B cell (primary cell): ENCODE measurements at regions not wholly inside any gene's neighbourhood (a gene's known extent, or its start where the extent isn't known, plus 50 kb on each side); places are given as distances from the start of the nearest gene placed in this dataset.

Experiments
- EZH2 ChIP-seq: IDR thresholded peaks from 2 replicates; pipeline ENCODE4 v1.6.1; 2012; ENCODE audit warnings: borderline replicate concordance, low read depth, mild to moderate bottlenecking, moderate library complexity, low read length; ENCODE audit not compliant: insufficient read depth, poor library complexity, severe bottlenecking
- TF ChIP-seq, protein P1 (sequence below): fragments of 200-600 bp; IDR thresholded peaks from one replicate; pipeline ENCODE4 v1.8.0; 2022; ENCODE audit warnings: antibody characterized with exemption, mild to moderate bottlenecking

DNA sequence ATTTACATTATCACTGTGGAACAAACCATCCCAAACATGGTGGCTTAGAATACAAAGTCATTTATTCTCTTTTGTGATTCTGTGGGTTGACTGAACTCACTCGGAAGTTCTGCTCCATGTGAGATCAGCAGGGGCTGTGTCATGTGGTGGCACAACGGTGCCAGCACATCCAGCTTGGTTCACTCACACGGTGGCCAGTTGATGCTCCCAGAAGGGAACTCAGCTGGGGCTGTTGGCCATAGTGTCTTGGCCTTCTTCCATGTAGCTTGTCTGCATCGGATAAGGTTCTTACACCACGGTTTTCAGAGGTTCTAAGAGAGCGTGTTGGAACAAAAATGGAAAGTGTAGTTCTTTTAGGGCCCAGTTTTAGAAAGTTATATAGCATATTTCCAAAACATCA, 312.7 kb downstream of the DMRT2 start:
- TF ChIP-seq, protein P1, sequence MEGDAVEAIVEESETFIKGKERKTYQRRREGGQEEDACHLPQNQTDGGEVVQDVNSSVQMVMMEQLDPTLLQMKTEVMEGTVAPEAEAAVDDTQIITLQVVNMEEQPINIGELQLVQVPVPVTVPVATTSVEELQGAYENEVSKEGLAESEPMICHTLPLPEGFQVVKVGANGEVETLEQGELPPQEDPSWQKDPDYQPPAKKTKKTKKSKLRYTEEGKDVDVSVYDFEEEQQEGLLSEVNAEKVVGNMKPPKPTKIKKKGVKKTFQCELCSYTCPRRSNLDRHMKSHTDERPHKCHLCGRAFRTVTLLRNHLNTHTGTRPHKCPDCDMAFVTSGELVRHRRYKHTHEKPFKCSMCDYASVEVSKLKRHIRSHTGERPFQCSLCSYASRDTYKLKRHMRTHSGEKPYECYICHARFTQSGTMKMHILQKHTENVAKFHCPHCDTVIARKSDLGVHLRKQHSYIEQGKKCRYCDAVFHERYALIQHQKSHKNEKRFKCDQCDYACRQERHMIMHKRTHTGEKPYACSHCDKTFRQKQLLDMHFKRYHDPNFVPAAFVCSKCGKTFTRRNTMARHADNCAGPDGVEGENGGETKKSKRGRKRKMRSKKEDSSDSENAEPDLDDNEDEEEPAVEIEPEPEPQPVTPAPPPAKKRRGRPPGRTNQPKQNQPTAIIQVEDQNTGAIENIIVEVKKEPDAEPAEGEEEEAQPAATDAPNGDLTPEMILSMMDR = no peak
- no peak for TF ChIP-seq EZH2
